ENCODE measurements at regions not wholly inside any gene's neighbourhood (a gene's known extent, or its start where the extent isn't known, plus 50 kb on each side); places are given as distances from the start of the nearest gene placed in this dataset.
A peak's percentile ranks its signal among the peaks of the same experiment; 100 is the strongest.

DNA sequence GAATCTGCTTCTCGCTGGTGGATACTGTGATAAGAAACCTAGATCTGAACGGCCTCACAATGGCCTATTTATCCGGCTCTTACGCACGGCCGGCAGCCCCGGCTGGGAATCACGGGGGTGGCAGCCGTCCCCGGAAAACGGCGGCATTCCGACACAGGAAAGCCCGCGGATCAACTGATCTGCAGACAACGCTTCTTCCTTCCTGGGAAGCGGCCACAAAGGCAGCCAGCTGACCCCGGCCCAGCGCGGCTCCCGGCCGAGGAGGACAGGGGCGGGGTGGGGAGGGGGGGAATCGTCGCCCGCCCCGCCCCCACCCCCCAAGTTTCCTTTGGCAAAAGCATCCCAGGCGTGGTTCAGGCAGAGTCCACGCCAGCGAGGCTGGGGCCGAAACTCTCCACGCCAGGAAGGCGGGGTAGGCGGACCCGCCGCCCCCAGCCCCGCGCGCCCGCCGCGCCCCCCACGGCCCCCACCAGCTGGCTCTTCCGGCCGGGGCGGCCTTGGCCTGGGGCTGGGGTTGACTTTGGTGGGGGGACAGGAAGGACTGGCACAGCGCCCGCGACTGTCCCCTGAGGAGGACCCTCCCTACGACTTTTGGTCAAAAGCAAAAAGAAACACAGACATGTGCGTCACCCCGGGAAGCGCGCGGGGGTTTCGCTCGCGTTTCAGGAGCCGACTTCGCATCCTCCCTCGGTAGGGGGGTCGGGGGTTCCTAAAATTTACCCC, 247.7 kb upstream of the ANKRD55 start:
- DNase-seq, result peak; percentile 85

DNA sequence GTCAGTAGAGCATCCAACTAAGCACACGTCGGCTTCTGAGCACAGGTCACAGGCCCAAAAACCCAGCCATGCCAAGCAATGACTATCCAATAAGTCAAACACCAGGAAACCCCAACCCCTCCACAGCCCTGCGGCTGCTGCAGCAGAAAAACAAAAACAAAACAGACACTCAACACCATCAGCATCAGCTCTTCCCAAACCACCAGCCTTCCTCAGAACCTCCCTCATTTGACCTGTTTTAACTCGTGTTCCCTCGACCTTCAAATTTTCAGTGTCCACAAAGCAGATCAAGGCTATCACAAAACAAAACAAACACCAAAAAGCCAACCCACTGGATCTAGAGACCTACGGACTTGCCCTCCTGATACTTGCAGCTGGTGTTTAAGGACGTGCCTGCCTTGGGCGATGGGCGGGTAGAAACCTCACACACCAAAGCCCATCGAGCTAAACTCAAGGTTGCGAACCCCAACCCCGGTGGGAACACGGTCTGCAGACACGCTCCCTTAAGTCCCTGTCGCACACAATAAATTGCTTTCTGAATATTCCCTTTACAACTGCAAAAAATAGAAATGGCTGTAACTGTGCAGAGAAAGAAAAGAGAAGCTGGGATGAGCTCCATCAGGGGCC, 247.1 kb upstream of the ANKRD55 start:
- no peak for DNase-seq

DNA sequence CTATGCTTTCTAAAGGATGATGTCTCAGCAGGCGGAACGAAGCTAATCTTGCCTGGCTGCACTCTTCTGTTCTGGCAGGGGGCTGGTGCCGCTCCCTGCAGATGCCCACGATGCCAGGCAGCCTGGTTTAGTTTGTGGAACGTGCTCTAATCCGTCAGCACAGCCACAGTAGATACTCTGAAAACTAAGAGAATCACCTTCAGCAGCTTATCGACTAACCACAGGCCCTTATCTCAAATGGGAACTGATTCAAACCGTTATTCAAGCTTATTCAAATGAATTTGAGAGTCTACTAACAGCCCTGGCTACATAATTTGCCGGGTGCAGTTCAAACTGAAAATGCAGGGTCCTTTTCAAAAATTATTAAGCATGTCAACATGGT, 246.6 kb upstream of the ANKRD55 start:
- no peak for DNase-seq

DNA sequence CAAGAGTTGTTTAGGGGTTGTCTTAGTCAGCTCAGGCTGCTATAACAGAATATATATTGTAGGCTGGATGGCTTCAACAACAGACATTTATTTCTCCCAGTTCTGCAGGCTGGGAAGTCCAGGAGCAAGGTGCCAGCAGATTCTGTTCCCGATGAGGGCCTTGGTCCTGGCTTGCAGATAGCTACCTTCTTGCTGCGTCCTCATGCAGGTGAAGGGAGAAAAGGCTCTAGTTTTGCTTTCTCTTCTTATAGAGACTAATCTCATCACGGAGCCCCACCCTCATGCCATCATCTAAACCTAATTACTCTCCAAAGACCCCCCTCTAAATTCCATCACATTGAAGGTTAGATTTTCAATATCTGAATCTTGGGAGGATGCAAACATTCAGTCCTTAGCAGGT, 246.0 kb upstream of the ANKRD55 start:
- no peak for DNase-seq

DNA sequence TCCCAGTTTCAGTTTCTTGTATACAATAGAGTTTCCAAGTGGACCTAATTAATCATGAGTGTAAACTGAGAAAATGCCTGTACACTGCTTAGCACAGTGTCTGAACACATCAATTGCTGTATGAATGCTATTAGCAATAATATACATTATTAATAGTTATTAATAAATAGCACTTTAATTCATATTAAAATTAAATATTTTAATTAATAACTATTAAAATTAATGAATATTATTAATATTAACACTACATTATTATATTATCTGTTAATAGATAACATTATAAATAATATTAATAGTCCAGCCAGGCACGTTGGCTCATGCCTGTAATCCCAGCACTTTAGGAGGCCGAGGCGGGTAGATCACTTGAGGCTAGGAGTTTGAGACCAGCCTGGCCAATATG, 244.9 kb upstream of the ANKRD55 start:
- DNase-seq, result no peak

DNA sequence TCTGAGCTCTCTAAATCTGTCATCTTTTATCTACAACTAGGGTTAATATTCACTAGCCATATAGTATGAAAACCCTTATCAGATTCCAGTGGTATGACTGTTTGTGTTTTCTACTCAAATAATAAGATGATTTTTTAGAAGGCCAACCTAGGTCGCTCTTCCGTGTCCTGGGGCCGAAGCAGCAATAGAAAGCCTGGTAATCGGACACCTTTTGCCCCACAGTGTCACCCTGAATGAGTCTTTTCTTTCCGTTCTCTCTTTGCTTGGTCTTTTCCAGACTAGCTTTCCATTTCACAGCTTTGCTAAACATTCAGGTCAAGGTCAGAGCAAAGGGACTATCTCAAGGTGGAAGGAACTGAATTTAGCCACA, 243.3 kb upstream of the ANKRD55 start:
- no peak for DNase-seq

DNA sequence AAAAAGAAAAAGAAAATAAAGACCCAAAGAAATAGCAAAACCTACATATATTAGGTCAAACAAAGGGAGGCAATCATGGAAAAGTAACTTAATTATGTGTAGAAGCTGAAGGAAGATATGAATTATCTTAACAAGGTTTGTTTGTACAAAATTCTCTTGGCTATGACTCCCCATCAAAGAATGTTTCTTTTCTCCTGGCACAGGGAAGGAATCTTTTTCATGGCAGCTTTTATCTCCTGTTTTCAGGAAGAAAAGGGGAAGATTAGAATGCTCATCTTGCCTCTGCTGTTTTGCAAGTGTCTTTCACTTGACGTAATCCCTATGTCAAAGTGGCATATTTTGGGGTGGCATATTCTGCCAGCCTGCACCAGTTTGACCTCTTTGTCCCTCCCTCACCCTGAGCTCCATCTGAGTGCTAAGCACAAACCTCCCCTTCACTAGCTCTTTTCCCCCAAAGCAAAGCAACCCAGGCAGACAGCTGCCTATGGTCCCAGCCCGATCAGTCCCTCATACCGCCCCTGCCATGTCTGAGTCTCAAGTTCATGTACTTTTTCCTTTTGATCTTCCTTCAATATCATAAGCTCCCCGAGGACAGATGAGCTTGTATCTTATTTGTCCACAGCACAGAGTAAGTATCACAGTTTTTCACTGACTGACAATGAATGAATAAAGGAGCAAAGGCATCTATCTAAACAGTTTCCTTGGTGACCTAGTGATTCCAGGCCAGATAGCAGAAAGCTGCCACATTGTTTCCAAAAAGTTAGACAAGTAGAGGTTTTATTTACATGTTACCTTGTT, 242.8 kb upstream of the ANKRD55 start:
- DNase-seq, result no peak

DNA sequence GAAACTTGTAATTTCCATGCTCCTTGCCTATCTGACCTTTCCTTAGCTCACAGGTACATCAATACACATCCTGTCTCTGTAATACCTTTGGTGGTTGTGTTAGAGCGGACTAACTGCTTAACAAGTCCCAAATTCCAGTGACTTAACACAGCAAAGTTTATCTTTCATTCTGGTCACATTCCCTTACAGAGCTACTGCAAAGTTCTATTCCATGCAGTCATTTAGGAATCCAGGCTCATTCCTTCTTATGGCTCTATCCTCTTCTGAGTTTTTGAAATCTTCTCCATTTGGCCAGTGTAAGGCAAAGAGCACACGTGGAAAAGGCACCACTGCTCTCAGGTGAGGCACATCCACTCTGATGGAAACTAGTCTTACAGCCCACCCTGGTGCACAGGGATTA, 238.6 kb upstream of the ANKRD55 start:
- no peak for DNase-seq

DNA sequence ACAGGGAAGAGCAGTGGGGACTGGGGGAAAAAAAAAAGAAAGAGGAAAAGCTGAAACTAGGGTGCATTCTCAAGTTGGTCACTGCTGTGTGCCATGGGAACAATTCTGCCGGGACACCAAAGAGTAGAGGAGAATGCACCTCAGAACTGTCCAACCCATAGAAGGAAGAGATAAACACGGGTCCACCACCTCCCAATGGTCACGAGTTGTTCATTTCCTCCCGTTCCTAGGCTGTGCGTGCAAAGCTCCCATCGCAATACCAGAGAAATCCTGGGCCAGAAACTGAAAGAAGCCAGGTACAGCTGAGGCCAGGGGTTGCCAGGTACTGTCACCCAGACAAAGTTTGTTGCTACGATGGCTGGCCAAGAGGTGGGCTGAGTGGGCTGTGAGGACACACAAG, 236.9 kb upstream of the ANKRD55 start:
- DNase-seq, result no peak

DNA sequence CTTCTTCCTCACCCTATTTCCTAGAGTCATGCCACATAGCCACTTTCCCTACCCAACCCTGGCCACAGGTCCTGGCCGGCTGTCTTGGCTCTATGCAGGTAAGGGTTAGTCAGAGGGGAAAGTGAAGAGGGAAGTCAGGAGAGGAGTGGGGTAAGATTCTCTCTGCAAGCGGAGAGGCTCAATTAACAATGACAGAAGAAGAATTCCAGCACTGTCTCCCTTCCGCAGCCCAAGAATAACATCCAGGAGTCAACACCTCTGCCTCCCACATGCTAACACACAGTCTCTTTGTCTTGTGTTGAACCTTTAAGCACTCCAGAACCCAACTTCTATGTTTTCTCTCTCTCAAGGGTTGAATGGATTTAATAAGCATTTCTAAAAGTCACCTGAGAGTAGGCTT, 235.1 kb upstream of the ANKRD55 start:
- no peak for DNase-seq

DNA sequence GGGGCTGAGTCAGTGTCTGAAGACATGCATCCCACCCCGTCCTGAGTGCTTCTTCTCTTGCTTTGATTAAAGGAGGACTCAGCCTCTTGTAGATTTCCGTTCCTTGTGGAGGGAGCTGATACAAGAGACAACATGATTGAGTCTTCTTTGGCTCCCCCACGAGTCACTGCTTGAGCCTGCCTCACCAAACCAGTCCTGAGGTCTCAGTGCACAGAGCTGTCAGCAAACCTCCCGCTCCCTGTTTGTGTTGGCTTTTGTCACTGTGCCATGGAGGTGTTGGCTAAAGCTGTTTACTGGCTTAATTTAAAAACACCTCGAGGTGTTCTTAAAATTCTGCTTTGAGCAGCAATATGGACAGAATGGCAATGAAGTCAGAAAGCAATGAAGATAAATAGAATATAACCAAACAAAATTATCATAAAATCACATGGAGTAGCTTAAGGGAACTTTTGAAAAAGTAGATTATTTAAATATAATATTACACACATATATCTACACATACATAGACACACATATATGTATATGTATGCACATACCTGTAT, 234.1 kb upstream of the ANKRD55 start:
- no peak for DNase-seq

DNA sequence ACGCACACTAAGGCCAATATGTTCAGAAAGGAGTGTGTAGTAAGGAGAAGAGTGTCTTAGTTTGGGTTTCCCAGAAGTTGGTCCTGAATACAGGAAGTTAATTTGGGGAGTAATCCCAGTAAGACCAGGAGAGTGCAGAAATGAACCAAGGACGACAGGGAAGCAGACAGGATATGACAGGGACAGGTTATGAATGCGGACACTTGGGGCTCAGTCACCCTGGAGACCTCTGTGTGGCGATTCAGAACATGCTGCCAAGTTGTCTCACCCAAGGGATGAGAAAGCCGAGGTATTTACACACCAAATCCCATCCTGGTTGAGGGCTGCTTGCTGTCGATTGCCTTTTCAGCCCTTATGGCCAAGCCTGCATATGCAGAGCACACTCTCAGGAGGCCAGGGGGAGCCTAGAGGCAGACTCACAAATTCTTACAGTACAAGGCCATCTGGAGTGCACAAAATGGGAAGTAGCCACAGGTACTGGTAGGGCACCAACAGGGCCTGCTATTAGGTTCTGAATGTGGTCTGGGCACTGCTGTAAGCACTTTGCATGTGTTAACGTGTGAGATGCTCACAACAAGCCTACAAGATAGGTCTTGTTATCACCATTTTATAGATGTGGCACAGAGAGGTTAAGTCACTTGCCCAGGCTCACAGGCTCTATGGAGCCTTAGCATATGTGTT, 233.1 kb upstream of the ANKRD55 start:
- DNase-seq, result no peak

DNA sequence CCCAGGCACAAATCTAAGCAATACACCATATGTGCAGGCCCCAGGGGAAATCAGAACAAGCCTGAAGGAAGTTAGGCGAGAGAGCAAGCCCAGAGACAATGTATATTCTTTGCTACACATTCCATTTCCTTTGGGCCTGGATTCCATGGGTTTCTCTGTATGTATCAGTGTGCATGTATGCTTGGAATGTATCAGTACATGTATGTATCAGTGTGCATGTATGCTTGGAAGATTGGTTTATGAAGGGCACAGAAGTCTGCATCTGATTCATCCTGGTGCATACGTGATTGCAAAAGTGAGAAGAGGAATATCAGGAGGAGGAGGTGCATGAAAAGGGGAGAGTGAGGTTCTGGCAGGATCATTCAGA, 232.6 kb upstream of the ANKRD55 start:
- no peak for DNase-seq

DNA sequence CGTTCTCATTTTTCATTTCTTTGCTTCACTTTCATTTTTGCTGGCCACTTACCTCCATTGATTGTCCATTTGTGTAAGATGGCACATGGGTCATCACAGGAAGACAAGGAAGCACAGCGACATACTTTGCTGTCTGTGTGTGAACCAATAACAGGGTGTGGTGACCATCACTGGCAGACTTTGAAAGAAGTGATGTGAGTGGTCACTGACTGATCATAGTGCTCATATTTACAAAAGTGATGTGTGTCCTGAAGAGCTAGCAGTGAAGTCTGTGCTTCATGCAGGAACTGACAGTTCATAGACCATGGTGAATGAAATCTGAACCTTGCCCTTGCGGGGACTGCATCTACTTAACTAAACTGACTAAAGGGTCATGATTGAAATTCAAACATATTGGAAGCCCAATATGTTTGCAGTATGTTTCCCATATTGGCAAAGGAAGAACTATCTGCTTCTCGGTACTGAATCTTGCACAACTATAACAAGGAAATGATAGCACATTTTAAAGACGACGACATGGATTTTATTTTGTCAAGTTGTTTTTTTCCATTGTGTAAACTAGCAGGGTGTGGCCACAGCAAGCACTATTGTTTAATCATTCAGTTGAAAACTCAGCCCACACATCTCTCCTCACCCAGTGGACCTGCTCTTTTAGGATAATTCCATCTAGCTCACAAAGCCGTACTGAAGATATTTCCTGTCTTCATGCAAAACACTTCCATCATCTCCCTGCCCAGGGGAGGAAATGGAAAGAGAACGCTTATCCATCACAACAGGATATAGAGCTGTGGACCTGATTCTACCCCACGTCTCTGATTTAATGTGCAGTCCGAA, 232.0 kb upstream of the ANKRD55 start:
- DNase-seq, result no peak

DNA sequence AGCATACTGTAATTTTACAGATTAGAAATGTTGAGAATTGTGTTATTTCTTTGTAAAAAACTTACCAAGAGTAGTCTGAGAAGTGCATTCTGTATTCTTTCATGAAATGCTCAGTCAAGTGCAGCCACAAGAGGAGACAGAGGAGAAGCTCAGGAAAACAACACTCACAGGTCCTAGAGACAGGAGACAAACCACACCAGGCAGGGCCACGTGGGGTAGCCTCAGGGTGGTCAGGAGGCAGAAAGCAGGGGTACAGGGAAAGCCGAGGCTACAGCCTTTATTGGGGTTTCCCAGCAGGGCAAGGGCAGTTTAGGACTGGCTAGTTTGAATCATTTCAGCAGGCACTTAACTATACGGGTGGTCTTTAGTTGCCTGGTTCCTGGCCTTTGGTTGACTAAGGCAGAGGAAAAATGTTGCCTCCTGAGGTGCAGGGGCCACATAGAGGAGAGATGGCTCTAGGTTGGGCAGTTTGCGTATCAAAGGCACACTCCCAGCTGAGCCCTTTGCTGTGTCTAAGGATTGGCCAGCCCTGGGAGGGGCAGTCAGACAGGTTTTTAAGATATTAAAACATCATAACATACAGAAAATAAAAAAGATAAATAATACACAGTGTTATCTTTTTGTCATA, 230.9 kb upstream of the ANKRD55 start:
- DNase-seq, result no peak

DNA sequence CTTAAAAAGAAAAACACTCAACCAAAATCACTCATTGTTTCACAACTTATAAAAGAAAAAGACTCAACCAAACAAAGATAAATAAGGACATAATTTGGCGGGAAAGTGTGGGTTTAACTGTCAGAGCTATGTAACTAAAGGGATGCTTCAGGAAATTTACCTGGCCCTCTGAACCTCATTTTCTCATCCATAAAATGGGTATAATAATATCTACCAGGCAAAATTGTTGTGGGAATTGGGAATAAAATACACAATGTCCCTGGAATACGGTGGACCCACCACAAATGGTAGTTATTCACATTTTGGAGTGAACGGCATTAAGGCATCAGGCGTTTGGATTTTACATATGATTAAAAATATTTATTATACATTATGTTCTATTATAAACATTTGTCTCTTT, 228.5 kb upstream of the ANKRD55 start:
- no peak for DNase-seq

DNA sequence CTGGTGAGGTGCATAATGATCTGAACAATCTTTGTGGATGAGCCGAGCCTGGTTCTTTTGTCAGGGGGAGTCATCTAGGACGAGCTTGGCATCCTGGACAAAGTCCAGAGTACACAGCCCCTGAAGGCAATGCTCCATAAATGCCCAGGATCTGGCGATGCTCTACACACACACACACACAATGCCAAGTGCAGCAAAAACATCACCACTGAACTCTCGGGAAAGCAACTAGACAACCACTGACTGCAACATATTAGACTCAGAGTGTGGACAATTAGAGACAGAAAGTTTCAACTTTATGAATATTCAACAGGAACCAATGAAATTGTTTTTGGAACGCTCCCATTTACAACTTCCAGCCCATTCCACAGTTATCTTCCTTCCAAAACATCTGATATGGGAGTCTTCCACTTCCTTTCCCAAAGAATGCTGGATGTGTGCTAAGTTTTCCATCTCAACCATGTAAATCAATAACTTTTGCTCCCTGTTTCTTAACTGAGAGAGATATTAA, 227.6 kb upstream of the ANKRD55 start:
- DNase-seq, result peak; percentile 47

DNA sequence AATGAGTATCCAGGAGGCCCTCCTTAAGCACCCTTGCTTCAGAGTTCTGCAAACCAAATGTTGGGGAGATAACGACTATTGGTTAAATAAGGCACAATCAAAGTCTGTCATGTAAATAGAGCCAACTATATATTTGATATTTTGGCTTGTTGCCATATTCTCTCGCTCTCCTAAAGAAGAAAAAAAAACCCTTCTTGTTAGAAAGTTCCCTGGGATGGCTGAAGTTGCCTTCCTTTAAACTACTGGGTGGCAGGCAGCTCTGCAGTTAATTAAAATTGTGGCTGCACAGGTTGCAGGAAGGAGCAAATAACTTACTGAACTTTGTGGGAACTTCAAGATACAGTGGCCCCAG, 227.0 kb upstream of the ANKRD55 start:
- no peak for DNase-seq

DNA sequence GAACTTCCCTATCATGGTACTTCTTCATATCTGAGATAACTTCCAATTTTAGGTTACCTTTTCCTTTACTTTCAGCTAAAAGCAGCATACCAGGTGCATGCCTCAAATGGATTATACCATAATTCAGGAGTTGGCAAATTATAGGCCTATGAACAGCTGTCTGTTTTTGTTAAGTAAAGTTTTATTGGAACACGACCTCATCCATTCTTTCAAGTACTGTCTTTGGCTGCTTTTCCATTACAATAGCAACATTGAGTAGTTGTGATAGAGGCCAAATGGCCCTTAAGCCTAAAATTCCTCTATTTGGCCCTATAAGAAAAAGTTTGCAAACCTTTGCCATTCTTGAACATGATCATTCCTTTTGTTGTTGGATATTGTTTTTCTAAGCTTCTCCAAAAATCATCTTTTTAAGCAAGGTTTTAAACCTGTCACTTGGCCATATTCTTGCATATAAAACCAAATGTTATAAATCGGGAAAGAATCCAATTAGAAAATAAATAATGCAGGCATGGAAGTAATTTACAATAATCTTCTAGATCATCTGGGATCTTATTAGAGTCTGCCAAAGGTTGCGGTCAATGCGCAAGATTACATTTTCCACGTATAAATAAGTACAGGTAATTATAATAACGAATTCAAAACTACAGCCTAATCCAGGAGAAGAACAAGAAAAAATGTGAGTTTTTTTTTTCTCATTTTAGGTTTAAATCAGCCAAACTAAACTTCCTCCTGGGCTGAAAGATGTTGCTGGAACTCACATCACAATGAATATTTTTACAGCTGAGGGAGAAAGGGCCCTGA, 226.5 kb upstream of the ANKRD55 start:
- DNase-seq, result peak; percentile 45
